DND-41 (cell line): ENCODE measurements at regions not wholly inside any gene's neighbourhood (a gene's known extent, or its start where the extent isn't known, plus 50 kb on each side); places are given as distances from the start of the nearest gene placed in this dataset.

Experiments
- ATAC-seq: fragments of 200-7000 bp; cut with Tn5 transposase; 3 replicates; pipeline ENCODE4 v1.9.1; 2021; ENCODE audit warnings: low read depth; ENCODE audit not compliant: insufficient read depth
- DNase-seq: peaks from one replicate; pipeline ENCODE4 v3.0.0-alpha.2; 2020
- H2AFZ ChIP-seq: 2 replicates; pipeline ENCODE4 v1.6.0; 2012; ENCODE audit warnings: low read depth, low read length
- H3K27ac ChIP-seq: 2 replicates; pipeline ENCODE4 v1.5.1; 2012; ENCODE audit warnings: low read length, inconsistent platforms
- H3K27me3 ChIP-seq: fragments of 200-600 bp; sonication (generic); 2 replicates; pipeline ENCODE4 v1.6.0; 2012; ENCODE audit warnings: low read length, mild to moderate bottlenecking, inconsistent platforms; ENCODE audit not compliant: insufficient read depth, poor library complexity
- H3K36me3 ChIP-seq: 2 replicates; pipeline ENCODE4 v1.5.1; 2012; ENCODE audit warnings: low read length, inconsistent platforms; ENCODE audit not compliant: insufficient read depth
- H3K4me1 ChIP-seq: 2 replicates; pipeline ENCODE4 v1.5.1; 2012; ENCODE audit warnings: mild to moderate bottlenecking, low read length; ENCODE audit not compliant: insufficient read depth
- H3K4me2 ChIP-seq: 2 replicates; pipeline ENCODE4 v1.6.0; 2012; ENCODE audit warnings: mild to moderate bottlenecking, moderate library complexity, low read length, inconsistent platforms; ENCODE audit not compliant: insufficient read depth
- H3K4me3 ChIP-seq, 2 experiments: fragments of 200-600 bp in 1 of 2; shearing (Covaris generic) in 1 of 2; 2 replicates each; pipeline ENCODE4 v1.5.1; 2012 to 2016; ENCODE audit warnings: inconsistent platforms in 2 of 2, low read length in 2 of 2, mild to moderate bottlenecking in 2 of 2, low read depth in 1 of 2, moderate library complexity in 1 of 2
- H3K79me2 ChIP-seq: 2 replicates; pipeline ENCODE4 v1.6.0; 2012; ENCODE audit warnings: low read length, inconsistent platforms; ENCODE audit not compliant: insufficient read depth
- H3K9ac ChIP-seq: 2 replicates; pipeline ENCODE4 v1.6.0; 2012; ENCODE audit warnings: low read depth, mild to moderate bottlenecking, inconsistent platforms, low read length, moderate library complexity
- H3K9me3 ChIP-seq: 2 replicates; pipeline ENCODE4 v1.5.1; 2012; ENCODE audit warnings: low read length, moderate library complexity, mild to moderate bottlenecking, inconsistent platforms; ENCODE audit not compliant: insufficient read depth, severe bottlenecking
- H4K20me1 ChIP-seq: 2 replicates; pipeline ENCODE4 v1.6.0; 2012; ENCODE audit warnings: low read length; ENCODE audit not compliant: insufficient read depth
- CTCF ChIP-seq: IDR thresholded peaks from 2 replicates; pipeline ENCODE4 v1.5.1; 2012; ENCODE audit warnings: borderline replicate concordance, low read length, moderate library complexity, mild to moderate bottlenecking; ENCODE audit not compliant: poor library complexity, severe bottlenecking; ENCODE audit errors: extremely low read depth
- EZH2 ChIP-seq: IDR thresholded peaks from 3 replicates; pipeline ENCODE4 v1.6.1; 2012; ENCODE audit warnings: borderline replicate concordance, low read depth, mild to moderate bottlenecking, moderate library complexity, low read length, inconsistent platforms; ENCODE audit not compliant: severe bottlenecking

DNA sequence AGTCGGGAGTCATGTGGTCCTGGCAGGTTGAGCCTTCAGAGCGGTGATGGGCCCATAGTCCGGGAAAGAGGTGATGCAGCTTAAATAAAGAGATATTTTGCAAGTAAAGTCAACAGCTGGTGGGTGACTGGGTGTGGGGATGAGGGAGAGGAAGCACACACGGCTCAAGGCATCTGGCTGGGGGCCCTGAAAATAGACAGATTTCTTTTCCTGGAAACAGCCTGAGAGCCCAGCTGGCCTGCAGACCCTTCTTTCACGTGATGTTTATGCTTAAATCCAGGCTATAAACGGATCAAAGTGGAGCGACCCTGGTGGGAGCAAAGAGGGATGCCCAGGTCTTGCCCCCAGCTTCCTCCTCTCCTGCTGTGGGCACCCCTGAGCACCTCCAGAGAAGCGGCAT lies 149.1 kb downstream of the TEX36 start:
- Histone ChIP-seq H3K9me3 (no peaks in the 10 kb centered on the region), H2AFZ (no peak overlapping the region), H3K27me3 (peaks cover 14% of the 10 kb centered on the region), H3K79me2 (no peaks in the 10 kb centered on the region), H3K4me2 (no peak overlapping the region), H3K36me3 (no peaks in the 10 kb centered on the region), H3K27ac (no peak overlapping the region), H3K9ac (no peak overlapping the region), H3K4me1 (no peaks in the 10 kb centered on the region), H4K20me1 (no peaks in the 10 kb centered on the region), H3K4me3 (no peak overlapping the region)
- TF ChIP-seq EZH2 (no peak), CTCF (no peak)
- DNase-seq: no peak
- ATAC-seq: no peak

DNA sequence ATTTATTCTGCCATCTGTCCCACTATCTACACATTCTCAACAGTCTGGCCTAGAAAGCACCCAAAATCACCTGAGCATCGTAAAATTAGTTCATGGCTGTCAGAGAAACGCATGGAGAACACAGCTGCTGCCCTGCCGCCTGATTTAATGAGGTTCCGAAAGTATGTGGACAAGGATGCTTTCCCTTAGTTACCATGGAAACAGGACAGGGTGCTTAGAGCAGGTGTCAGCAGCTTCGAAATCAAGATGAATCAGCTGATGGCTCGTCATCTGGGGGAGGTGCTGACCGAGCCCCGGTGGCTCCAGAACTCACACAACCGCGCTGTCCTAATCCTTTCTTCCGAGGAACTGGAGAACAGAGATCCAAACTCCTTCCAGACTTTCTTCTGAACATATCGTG lies 151.5 kb downstream of the TEX36 start:
- no peak for TF ChIP-seq CTCF
- no peak for TF ChIP-seq EZH2
- H3K27me3 ChIP-seq: peaks cover 5% of the 10 kb centered on the region

GRCh38 chr10:125523347-125523746 lies 159.6 kb downstream of the TEX36 start:
- H3K4me2 ChIP-seq: no peak overlapping the region
- H3K27me3 ChIP-seq: no peaks in the 10 kb centered on the region
- no peaks in the 10 kb centered on the region for H3K9me3 ChIP-seq
- no peaks in the 10 kb centered on the region for H4K20me1 ChIP-seq
- no peak overlapping the region for H3K27ac ChIP-seq
- H2AFZ ChIP-seq: no peak overlapping the region
- H3K36me3 ChIP-seq: no peaks in the 10 kb centered on the region
- DNase-seq (no peak), ATAC-seq (no peak)
- no peak overlapping the region for H3K9ac ChIP-seq
- TF ChIP-seq CTCF (no peak), EZH2 (no peak)
- no peak overlapping the region for H3K4me3 ChIP-seq
- H3K4me1 ChIP-seq: no peaks in the 10 kb centered on the region
- no peaks in the 10 kb centered on the region for H3K79me2 ChIP-seq

More for the DNA sequence above, 151.5 kb downstream of the TEX36 start:
- Histone ChIP-seq H3K4me1 (no peaks in the 10 kb centered on the region), H3K9me3 (no peaks in the 10 kb centered on the region), H4K20me1 (no peaks in the 10 kb centered on the region), H3K79me2 (no peaks in the 10 kb centered on the region), H2AFZ (no peak overlapping the region), H3K4me2 (no peak overlapping the region), H3K9ac (no peak overlapping the region), H3K36me3 (no peaks in the 10 kb centered on the region), H3K27ac (no peak overlapping the region), H3K4me3 (no peak overlapping the region)
- no peak for ATAC-seq
- no peak for DNase-seq
